ENCODE measurements at regions not wholly inside any gene's neighbourhood (a gene's known extent, or its start where the extent isn't known, plus 50 kb on each side); places are given as distances from the start of the nearest gene placed in this dataset.
A peak's percentile ranks its signal among the peaks of the same experiment; 100 is the strongest.

DNA sequence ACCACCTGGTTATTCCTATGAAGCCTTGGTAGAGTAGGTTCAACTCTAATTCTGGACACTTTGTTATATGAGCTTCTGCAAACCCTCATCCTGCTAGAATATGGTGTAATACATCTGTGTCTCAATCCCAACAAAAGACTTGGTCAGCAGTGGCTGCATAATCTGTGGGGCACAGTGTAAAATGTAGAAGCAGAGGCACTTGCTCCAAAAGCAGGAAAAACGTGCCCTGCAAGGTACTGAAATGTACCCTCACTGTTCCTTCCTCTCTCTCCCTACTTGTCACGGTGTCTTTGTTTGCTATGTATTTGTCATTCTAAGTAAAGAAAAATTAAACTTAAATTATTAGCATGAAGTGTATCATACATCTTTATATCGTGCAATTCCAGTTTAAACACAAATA, 267.9 kb downstream of the BCL11B start:
- H3K27ac ChIP-seq = no peak overlapping the region
- no peak overlapping the region for H3K4me3 ChIP-seq

DNA sequence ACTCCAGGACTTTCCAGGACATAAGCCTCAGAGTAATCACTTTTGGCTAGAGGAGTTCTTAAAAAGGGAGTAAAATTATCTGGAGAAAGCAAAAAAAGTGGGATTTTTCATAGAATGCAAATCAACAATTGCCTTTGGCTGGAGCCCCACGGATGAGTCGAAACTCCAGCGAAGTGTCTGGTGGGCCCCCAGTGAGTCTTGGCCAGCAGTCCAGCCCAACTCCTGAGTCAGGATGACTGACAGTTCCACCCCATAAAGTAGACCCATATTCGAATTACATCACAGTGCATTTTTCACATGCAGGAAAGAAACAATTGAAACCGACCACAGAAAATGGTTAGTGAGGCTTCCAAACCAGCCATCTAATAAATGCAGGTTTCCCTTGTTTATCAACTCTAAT, 265.7 kb downstream of the BCL11B start:
- no peak overlapping the region for H3K27ac ChIP-seq
- H3K4me3 ChIP-seq = no peak overlapping the region

DNA sequence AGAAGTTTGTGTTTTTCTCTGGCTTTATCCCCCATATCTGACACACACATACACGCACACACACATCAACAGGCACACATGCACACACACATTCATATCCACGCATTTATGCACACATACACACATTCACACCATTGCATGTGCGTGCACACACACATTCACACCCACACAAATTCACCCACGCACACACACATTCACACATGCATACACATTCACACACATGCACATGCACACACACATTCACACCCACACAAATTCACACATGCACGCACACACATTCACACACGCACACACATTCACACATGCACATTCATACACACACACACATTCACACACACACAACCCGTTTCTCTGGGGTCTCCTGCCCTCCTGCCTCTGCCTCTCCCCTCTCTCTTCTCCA, 264.2 kb downstream of the BCL11B start:
- H3K27ac ChIP-seq = no peak overlapping the region

DNA sequence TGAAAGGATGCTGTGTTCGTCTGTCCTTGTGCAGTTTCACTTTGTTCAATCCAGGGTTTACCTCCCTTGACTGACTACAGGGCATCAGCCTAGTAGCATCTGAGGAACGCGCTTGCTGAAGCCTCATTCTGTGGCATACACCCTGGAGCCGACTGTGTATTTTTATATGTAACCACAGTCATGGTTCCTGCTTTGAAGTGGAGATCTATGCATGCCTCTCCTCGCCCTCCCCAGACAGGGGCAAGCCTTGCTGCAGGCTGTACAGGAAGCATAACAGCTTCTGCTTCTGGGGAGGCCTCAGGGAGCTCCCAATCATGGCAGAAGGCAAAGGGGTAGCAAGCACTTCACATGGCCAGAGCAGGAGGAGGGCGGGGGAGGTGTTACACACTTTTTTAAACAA, 262.1 kb downstream of the BCL11B start:
- Histone ChIP-seq H3K27ac (no peak overlapping the region), H3K4me3 (no peak overlapping the region)

More for the DNA sequence above, 264.2 kb downstream of the BCL11B start:
- no peak overlapping the region for H3K4me3 ChIP-seq

GRCh38 chr14:99011385-99011784, 260.6 kb downstream of the BCL11B start:
- Histone ChIP-seq H3K4me3 (no peak overlapping the region), H3K27ac (no peak overlapping the region)

DNA sequence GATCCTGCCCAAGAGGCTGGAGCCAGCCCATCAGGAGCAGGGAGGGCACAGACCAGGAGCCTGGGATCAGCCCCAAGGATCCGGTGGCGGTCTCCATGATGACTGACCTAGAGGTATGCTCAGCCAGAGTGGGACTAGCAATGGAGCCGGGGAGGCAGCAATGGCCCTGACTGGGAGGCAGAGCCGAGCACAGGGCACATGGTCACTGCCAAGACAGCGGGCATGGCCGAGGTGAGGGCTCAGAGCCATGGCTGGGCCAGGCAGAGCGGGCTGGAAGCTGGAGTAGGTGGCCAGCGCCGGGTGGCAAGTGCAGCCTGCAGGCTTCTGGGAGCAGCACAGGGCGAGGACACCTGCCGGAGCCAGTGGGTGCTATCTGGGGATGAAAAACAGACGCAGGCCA, 259.3 kb downstream of the BCL11B start:
- H3K27ac ChIP-seq = no peak overlapping the region
- H3K4me3 ChIP-seq = no peak overlapping the region

- Histone ChIP-seq H3K4me3 (no peak overlapping the region), H3K27ac (no peak overlapping the region)
Measured at GRCh38 chr14:99015833-99016232, 256.2 kb downstream of the BCL11B start.

- H3K4me3 ChIP-seq = no peak overlapping the region
- H3K27ac ChIP-seq = no peak overlapping the region
Measured at GRCh38 chr14:99023371-99023770, 248.6 kb downstream of the BCL11B start.

DNA sequence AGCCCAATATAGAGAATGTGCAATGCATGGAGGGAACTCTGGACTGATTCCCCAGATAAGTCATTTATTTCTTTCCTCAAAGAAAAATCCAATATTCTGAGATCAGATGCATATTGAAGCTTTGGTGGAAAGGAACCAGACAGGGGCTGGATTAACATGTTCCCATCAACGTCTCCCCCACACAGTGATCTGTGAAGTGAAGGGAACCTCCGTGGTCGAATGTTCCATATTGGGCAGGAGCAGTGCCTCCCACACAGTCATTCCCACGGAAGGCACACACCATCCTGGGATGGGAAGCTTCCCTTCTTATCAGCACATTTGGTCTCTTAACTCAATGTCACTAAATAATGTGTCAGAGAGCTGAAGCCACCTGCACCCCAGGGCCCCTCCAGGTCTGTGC, 247.1 kb downstream of the BCL11B start:
- Histone ChIP-seq H3K27ac (no peak overlapping the region), H3K4me3 (no peak overlapping the region)

GRCh38 chr14:99025418-99025817, 246.6 kb downstream of the BCL11B start:
- Histone ChIP-seq H3K27ac (no peak overlapping the region), H3K4me3 (no peak overlapping the region)

DNA sequence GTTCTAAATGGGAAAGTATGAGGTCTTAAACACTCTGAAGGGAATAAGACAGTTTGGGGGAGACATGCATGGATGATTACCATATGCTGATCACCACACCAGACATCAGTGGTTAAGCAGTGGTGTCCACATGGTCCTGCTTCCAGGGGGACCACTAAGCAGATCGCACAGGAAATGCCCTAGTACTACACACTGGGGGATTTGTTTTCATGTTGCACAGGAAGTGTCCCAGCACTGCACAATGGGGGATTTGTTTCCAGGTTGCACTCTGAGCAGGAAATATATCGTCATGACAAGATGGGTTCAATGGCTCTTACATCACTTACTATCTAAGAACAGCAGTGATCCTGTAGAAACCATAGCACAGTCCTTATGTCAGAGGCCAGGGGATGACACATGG, 245.5 kb downstream of the BCL11B start:
- Histone ChIP-seq H3K27ac (no peak overlapping the region), H3K4me3 (no peak overlapping the region)

DNA sequence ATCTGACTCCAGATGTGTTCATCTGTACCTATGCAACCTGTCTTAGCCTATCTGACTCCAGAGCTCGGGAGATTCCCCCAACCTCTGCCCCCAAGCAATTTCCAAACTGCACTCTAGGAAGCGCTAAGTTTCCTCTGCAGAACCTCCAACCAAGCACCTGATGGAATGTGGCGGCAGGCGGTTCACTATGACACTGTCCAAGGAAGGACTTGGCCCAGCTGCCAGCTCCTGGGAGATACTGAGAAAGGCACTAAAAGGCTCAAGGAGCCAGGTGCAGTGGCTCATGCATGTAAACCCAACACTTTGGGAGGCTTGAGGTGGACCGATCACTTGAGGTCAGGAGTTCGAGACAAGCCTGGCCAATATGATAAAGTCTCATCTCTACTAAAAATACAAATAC, 244.0 kb downstream of the BCL11B start:
- H3K27ac ChIP-seq = no peak overlapping the region
- no peak overlapping the region for H3K4me3 ChIP-seq

- Histone ChIP-seq H3K27ac (no peak overlapping the region), H3K4me3 (no peak overlapping the region)
Measured at GRCh38 chr14:99028521-99028920, 243.5 kb downstream of the BCL11B start.

DNA sequence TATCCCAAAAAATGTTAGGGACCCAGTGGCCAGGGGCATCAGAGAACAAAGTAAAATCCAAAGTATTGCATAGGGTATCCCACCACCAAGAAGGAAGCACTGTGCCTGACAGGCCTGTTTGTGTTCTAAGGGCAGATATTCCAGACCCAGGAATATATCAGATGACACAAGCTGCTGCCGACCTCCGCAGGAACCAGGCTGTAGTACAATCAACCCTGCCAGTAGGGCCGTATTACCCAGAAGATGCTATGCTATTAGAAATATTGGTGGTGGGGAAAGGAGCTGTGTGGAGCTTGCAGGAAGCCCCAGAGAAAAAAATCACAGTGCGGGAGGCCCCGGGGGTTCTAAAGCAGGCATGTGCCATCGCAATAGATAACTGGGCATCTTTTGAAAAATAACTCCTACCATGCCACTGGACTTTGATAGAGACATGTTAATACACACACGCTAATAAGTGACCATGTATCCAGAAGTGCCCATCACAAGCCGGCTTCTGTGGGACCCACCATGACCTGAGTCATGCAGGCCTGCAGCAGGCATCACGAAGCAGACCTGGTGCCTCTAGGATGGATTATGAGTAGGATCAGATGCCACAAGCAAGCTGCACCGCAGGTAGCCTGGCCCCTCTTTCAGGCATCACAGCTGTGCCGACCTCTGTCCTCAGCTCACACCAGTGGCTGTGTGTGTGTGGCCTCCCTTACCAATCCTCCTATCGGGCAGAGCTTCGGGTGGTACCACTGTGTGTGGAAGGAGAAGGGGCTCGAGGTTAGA, 242.7 kb downstream of the BCL11B start:
- Histone ChIP-seq H3K4me3 (no peak overlapping the region), H3K27ac (no peak overlapping the region)

DNA sequence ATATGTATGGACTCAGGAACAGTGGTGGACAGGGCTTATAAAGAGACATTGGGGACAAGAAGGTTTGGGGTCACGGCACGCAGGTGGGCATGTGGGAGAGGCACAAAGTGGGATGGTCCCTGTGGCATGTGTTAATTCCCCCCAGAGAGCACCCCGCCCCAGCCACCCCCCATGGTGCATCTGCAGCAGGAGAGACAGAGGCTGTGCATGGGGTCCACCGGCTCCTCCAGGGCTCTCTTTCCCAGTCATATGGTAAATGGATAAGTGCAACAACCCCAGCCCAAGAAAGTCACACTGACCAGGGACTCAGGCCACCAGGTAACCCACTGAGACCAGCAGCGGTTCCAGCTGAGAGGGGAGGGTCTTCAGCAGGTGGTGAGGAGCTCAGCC, 242.1 kb downstream of the BCL11B start:
- Histone ChIP-seq H3K4me3 (no peak overlapping the region), H3K27ac (no peak overlapping the region)

GRCh38 chr14:99030454-99030853, 241.5 kb downstream of the BCL11B start:
- Histone ChIP-seq H3K4me3 (no peak overlapping the region), H3K27ac (no peak overlapping the region)

- H3K4me3 ChIP-seq = no peak overlapping the region
- H3K27ac ChIP-seq = no peak overlapping the region
Measured at GRCh38 chr14:99032759-99033158, 239.2 kb downstream of the BCL11B start.

DNA sequence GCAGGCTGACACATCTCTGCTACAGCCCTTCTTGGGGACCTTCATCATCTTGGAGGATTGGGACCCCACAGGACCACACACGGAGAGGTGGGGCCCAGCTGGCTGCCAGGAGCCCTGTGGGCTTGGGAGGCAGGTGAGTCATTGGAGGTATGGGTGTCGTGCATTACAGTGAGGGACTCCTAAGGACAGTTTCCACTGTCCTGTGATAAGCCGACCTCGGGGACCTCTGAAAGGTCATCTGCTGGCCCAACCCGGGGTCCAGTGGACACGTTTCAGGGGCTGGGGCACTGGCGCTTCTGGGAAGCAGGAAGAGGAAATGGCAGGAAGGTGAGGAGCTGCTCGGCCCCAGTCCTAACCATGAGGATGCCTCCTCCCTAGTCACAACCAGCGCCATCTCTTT, 238.0 kb downstream of the BCL11B start:
- Histone ChIP-seq H3K4me3 (no peak overlapping the region), H3K27ac (no peak overlapping the region)

DNA sequence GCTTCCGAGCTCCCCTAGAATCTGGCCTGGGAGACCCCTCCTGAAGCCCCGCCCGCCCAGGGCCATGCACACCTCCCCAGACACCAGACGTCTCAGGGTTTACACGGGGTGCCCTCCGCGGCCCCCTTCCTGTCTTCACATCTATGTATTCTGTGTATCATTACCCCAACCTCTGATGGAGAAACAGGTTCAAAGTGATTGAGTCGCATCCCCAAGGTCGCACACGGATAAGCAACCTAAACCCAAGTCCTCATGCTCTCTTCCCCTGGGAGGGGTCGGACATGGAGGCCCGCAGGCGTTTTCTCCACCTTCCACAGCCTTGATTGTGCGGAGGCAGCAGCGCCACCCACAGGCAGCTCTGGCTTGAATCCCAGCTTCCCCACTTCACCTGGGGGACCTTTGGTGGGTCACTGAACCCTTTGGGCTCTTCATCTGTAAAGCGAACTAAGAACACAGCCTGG, 237.3 kb downstream of the BCL11B start:
- H3K4me3 ChIP-seq = no peak overlapping the region
- H3K27ac ChIP-seq = peak overlapping the region in 12 of 21 experiments; percentile 11 to 89 (median 72)

DNA sequence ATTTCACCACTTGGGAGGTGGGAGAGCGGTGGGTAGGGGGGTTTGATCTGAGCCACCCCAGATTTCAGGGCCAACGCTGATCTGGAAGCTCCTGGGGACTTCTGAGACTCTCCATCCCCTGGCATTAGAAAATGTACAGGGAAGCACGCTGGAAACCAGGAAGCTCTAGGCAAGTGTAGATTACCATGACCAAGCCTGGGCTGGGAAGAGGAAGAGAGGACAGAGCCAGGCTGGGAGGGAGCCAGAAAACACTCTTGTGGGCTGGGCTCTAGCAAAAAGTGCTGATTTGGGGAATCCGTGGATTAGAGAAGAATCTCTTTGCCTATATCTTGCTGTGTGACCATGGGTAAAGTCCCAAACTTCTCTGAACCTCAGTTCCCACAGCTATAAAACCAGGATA, 236.7 kb downstream of the BCL11B start:
- Histone ChIP-seq H3K4me3 (peak overlapping the region in 1 of 7 experiments; percentile 13), H3K27ac (peak overlapping the region in 16 of 21 experiments; percentile 5 to 89 (median 71))

GRCh38 chr14:99035712-99036610, 236.0 kb downstream of the BCL11B start:
- Histone ChIP-seq H3K27ac (peak overlapping the region in 18 of 21 experiments; percentile 11 to 89 (median 68)), H3K4me3 (peak overlapping the region in 3 of 7 experiments; percentile 13 to 18 (median 15))

All from skin epidermis (tissue), 12 donors.